G401.6 (cell line): ENCODE measurements at regions not wholly inside any gene's neighbourhood (a gene's known extent, or its start where the extent isn't known, plus 50 kb on each side); places are given as distances from the start of the nearest gene placed in this dataset.
"Not testable (repeated sequence)": the region's sequence is repeated elsewhere in the genome, so short reads cannot be mapped to it uniquely, and the experiment has no call there.

Source experiments
- FAIRE-seq: peaks from 2 replicates; lab custom pipeline; 2012; peaks lifted over from hg19 to GRCh38; lab: Jason Lieb, UNC

GRCh38 chr6:68054756-68055155, 580.3 kb upstream of the ADGRB3 start:
- no peak for FAIRE-seq

GRCh38 chr6:68053805-68054373, 581.2 kb upstream of the ADGRB3 start:
- FAIRE-seq, result no peak

GRCh38 chr6:68052234-68052633, 582.8 kb upstream of the ADGRB3 start:
- no peak for FAIRE-seq

- no peak for FAIRE-seq
Observed at GRCh38 chr6:68049562-68049961, 585.5 kb upstream of the ADGRB3 start.

- no peak for FAIRE-seq
Observed at GRCh38 chr6:68046756-68047155, 588.3 kb upstream of the ADGRB3 start.

- FAIRE-seq, result no peak
Observed at GRCh38 chr6:68046302-68046701, 588.8 kb upstream of the ADGRB3 start.

GRCh38 chr6:68045193-68045592, 589.9 kb upstream of the ADGRB3 start:
- FAIRE-seq, result no peak

GRCh38 chr6:68044264-68044663, 590.8 kb upstream of the ADGRB3 start:
- no peak for FAIRE-seq

- FAIRE-seq, result no peak
Observed at GRCh38 chr6:68043122-68043398, 592.0 kb upstream of the ADGRB3 start.

GRCh38 chr6:68042339-68043121, 592.6 kb upstream of the ADGRB3 start:
- FAIRE-seq, result no peak

GRCh38 chr6:68040780-68041179, 594.3 kb upstream of the ADGRB3 start:
- no peak for FAIRE-seq

- FAIRE-seq, result no peak
Observed at GRCh38 chr6:68040312-68040778, 594.7 kb upstream of the ADGRB3 start.

- no peak for FAIRE-seq
Observed at GRCh38 chr6:68039641-68040311, 595.3 kb upstream of the ADGRB3 start.

- FAIRE-seq, result no peak
Observed at GRCh38 chr6:68038815-68039408, 596.2 kb upstream of the ADGRB3 start.

GRCh38 chr6:68032217-68032616, 602.9 kb upstream of the ADGRB3 start:
- FAIRE-seq, result no peak

- FAIRE-seq, result no peak
Observed at GRCh38 chr6:68031054-68031453, 604.0 kb upstream of the ADGRB3 start.

- FAIRE-seq, result no peak
Observed at GRCh38 chr6:68026483-68026882, 608.6 kb upstream of the ADGRB3 start.

- no peak for FAIRE-seq
Observed at GRCh38 chr6:68025764-68026163, 609.3 kb upstream of the ADGRB3 start.

GRCh38 chr6:68024570-68025269, 610.4 kb upstream of the ADGRB3 start:
- FAIRE-seq, result no peak

GRCh38 chr6:68022968-68023367, 612.1 kb upstream of the ADGRB3 start:
- FAIRE-seq, result not testable (repeated sequence)

- FAIRE-seq, result no peak
Observed at GRCh38 chr6:68013780-68014515, 621.1 kb upstream of the ADGRB3 start.

GRCh38 chr6:68012822-68013221, 622.3 kb upstream of the ADGRB3 start:
- FAIRE-seq, result no peak
